IMR-90 (cell line): ENCODE measurements at regions not wholly inside any gene's neighbourhood (a gene's known extent, or its start where the extent isn't known, plus 50 kb on each side); places are given as distances from the start of the nearest gene placed in this dataset.

Experiments
- ATAC-seq: fragments of 200-7000 bp; cut with Tn5 transposase; 2 replicates; pipeline ENCODE4 v1.9.1; 2020; ENCODE audit warnings: low read depth, mild to moderate bottlenecking, moderate library complexity
- BruUV-seq: library from RNA; stranded (reverse); fragments of 400-500 nt; replicated peaks from 2 replicates; lab custom pipeline; 2021; lab: Mats Ljungman, UMichigan
- CTCF ChIA-PET: fragments of 300-600 bp; formaldehyde crosslinking; extraction: SDS; loops from one replicate; lab custom pipeline; 2021; ENCODE audit warnings: antibody characterized with exemption; lab: Yijun Ruan, JAX
- POLR2A ChIA-PET: fragments of 300-600 bp; sonication (Branson Sonifier 250); formaldehyde crosslinking; loops from one replicate; lab custom pipeline; 2022; ENCODE audit warnings: antibody characterized with exemption; ENCODE audit not compliant: unreplicated experiment; lab: Charles Lee
- DNase-seq: peaks from one replicate; pipeline ENCODE4 v3.0.0; 2013
- H2AFZ ChIP-seq: replicated peaks from 2 replicates; pipeline ENCODE3; 2013; ENCODE audit warnings: low read length, mild to moderate bottlenecking; ENCODE audit not compliant: poor library complexity
- H2AK5ac ChIP-seq: 2 replicates; pipeline ENCODE4 v1.6.1; 2013; ENCODE audit warnings: low read depth, low read length, inconsistent platforms
- H2AK9ac ChIP-seq: replicated peaks from 2 replicates; pipeline ENCODE3; 2013; ENCODE audit warnings: mild to moderate bottlenecking, low read depth, low read length, moderate library complexity; ENCODE audit not compliant: poor library complexity
- H2BK120ac ChIP-seq: 2 replicates; pipeline ENCODE4 v1.6.1; 2013; ENCODE audit warnings: low read depth, low read length, inconsistent platforms
- H2BK15ac ChIP-seq: 3 replicates; pipeline ENCODE4 v1.6.1; 2013; ENCODE audit warnings: low read depth, low read length, inconsistent platforms
- H2BK20ac ChIP-seq: 2 replicates; pipeline ENCODE4 v1.6.1; 2013; ENCODE audit warnings: low read depth, mild to moderate bottlenecking, inconsistent platforms, low read length, moderate library complexity
- H2BK5ac ChIP-seq: 2 replicates; pipeline ENCODE4 v1.6.1; 2013; ENCODE audit warnings: mild to moderate bottlenecking, low read depth, low read length, inconsistent platforms; ENCODE audit not compliant: poor library complexity, severe bottlenecking
- H3K14ac ChIP-seq: replicated peaks from 2 replicates; pipeline ENCODE4 v1.6.1; 2013; ENCODE audit warnings: low read depth, low read length, inconsistent platforms
- H3K18ac ChIP-seq: 2 replicates; pipeline ENCODE4 v1.6.1; 2013; ENCODE audit warnings: low read depth, low read length, control low read depth
- H3K23ac ChIP-seq: 2 replicates; pipeline ENCODE4 v1.6.1; 2013; ENCODE audit warnings: low read depth, low read length, inconsistent platforms
- H3K27ac ChIP-seq: 2 replicates; pipeline ENCODE4 v1.5.1; 2013; ENCODE audit warnings: mild to moderate bottlenecking, control low read depth, low read length; ENCODE audit not compliant: insufficient read depth
- H3K27me3 ChIP-seq: 2 replicates; pipeline ENCODE4 v1.6.1; 2013; ENCODE audit warnings: low read length; ENCODE audit not compliant: control insufficient read depth, insufficient read depth
- H3K36me3 ChIP-seq: 2 replicates; pipeline ENCODE4 v1.6.1; 2013; ENCODE audit warnings: low read length, mixed read lengths; ENCODE audit not compliant: control insufficient read depth, insufficient read depth
- H3K4ac ChIP-seq: 2 replicates; pipeline ENCODE4 v1.6.1; 2013; ENCODE audit warnings: low read depth, low read length, inconsistent platforms
- H3K4me1 ChIP-seq: 2 replicates; pipeline ENCODE4 v1.6.1; 2013; ENCODE audit warnings: low read length, mixed read lengths; ENCODE audit not compliant: control insufficient read depth, insufficient read depth
- H3K4me2 ChIP-seq: 2 replicates; pipeline ENCODE4 v1.6.1; 2013; ENCODE audit warnings: low read depth, mild to moderate bottlenecking, control low read depth, low read length, moderate library complexity
- H3K4me3 ChIP-seq: 2 replicates; pipeline ENCODE4 v1.5.1; 2013; ENCODE audit warnings: low read depth, mild to moderate bottlenecking, control low read depth, low read length, moderate library complexity; ENCODE audit not compliant: insufficient read depth
- H3K56ac ChIP-seq: 2 replicates; pipeline ENCODE4 v1.6.1; 2013; ENCODE audit warnings: low read length, inconsistent platforms; ENCODE audit not compliant: insufficient read depth; ENCODE audit errors: extremely low read depth
- H3K79me1 ChIP-seq, 2 experiments: 2 replicates each; pipeline ENCODE4 v1.6.1; 2013; ENCODE audit warnings: low read length in 2 of 2, inconsistent platforms in 1 of 2, low read depth in 1 of 2
- H3K9ac ChIP-seq: 2 replicates; pipeline ENCODE4 v1.6.1; 2013; ENCODE audit warnings: low read depth, low read length, control low read depth
- H3K9me1 ChIP-seq: 2 replicates; pipeline ENCODE4 v1.6.1; 2013; ENCODE audit warnings: low read length, inconsistent platforms; ENCODE audit not compliant: insufficient read depth
- H3K9me3 ChIP-seq: 2 replicates; pipeline ENCODE4 v1.6.1; 2013; ENCODE audit warnings: low read length; ENCODE audit not compliant: control insufficient read depth, insufficient read depth
- H4K20me1 ChIP-seq: 2 replicates; pipeline ENCODE4 v1.6.1; 2013; ENCODE audit warnings: low read length, inconsistent platforms; ENCODE audit not compliant: insufficient read depth
- H4K5ac ChIP-seq: 2 replicates; pipeline ENCODE4 v1.6.1; 2013; ENCODE audit warnings: mild to moderate bottlenecking, low read depth, low read length, control low read depth
- H4K8ac ChIP-seq, 2 experiments: 2 replicates each; pipeline ENCODE4 v1.6.1; 2013; ENCODE audit warnings: low read depth in 2 of 2, low read length in 2 of 2, control low read depth in 1 of 2, inconsistent platforms in 1 of 2
- H4K91ac ChIP-seq: 2 replicates; pipeline ENCODE4 v1.6.1; 2013; ENCODE audit warnings: low read depth, low read length, inconsistent platforms; ENCODE audit not compliant: insufficient read depth
- BHLHE40 ChIP-seq: fragments of 150-350 bp; IDR thresholded peaks from 2 replicates; pipeline ENCODE4 v1.6.1; 2016; ENCODE audit warnings: mild to moderate bottlenecking, low read depth, low read length
- CEBPB ChIP-seq: IDR thresholded peaks from 2 replicates; pipeline ENCODE4 v1.6.1; 2012; ENCODE audit warnings: low read depth, low read length, improper control_type of control experiment
- CHD1 ChIP-seq: IDR thresholded peaks from 2 replicates; pipeline ENCODE4 v1.6.1; 2012; ENCODE audit warnings: low read depth, low read length, improper control_type of control experiment
- CTCF ChIP-seq: conservative IDR thresholded peaks from 2 replicates; pipeline ENCODE4 v1.5.1; 2012; ENCODE audit warnings: mild to moderate bottlenecking, low read depth, low read length, improper control_type of control experiment
- ELK1 ChIP-seq: fragments of 150-350 bp; IDR thresholded peaks from 2 replicates; pipeline ENCODE4 v1.6.1; 2016; ENCODE audit warnings: low read depth, mild to moderate bottlenecking, low read length, moderate library complexity, borderline replicate concordance
- FOS ChIP-seq: fragments of 150-350 bp; IDR thresholded peaks from 2 replicates; pipeline ENCODE4 v1.6.1; 2016; ENCODE audit warnings: low read depth, low read length
- MAFK ChIP-seq: IDR thresholded peaks from 2 replicates; pipeline ENCODE4 v1.6.1; 2012; ENCODE audit warnings: low read depth, low read length, improper control_type of control experiment
- MAZ ChIP-seq: IDR thresholded peaks from 2 replicates; pipeline ENCODE4 v1.6.1; 2012; ENCODE audit warnings: low read depth, mild to moderate bottlenecking, low read length, improper control_type of control experiment, moderate library complexity, borderline replicate concordance
- MXI1 ChIP-seq: IDR thresholded peaks from 2 replicates; pipeline ENCODE4 v1.6.1; 2012; ENCODE audit warnings: low read depth, mild to moderate bottlenecking, low read length, moderate library complexity, borderline replicate concordance
- NFE2L2 ChIP-seq: fragments of 150-350 bp; IDR thresholded peaks from 2 replicates; pipeline ENCODE4 v1.6.1; 2016; ENCODE audit warnings: low read depth, mild to moderate bottlenecking, low read length
- RAD21 ChIP-seq: IDR thresholded peaks from 2 replicates; pipeline ENCODE4 v1.6.1; 2012; ENCODE audit warnings: low read length, improper control_type of control experiment
- RCOR1 ChIP-seq: IDR thresholded peaks from 2 replicates; pipeline ENCODE4 v1.6.1; 2012; ENCODE audit warnings: mild to moderate bottlenecking, low read length, improper control_type of control experiment; ENCODE audit not compliant: insufficient replicate concordance
- SMC3 ChIP-seq: fragments of 150-350 bp; IDR thresholded peaks from 2 replicates; pipeline ENCODE4 v1.6.1; 2016; ENCODE audit warnings: low read depth, mild to moderate bottlenecking, antibody characterized with exemption, low read length, moderate library complexity
- USF2 ChIP-seq: fragments of 150-350 bp; IDR thresholded peaks from 2 replicates; pipeline ENCODE4 v1.6.1; 2017; ENCODE audit warnings: mild to moderate bottlenecking, antibody characterized with exemption, low read length, low read depth
- dilution Hi-C: fragments of 300-500 bp; cut with HindIII; formaldehyde crosslinking; loops from one replicate; pipeline ENCODE4 v1.14.3; 2018; ENCODE audit warnings: low sequenced_read_pairs; ENCODE audit not compliant: unreplicated experiment
- in situ Hi-C: fragments of 300-500 bp; cut with MboI; formaldehyde crosslinking; loops from 3 replicates; pipeline ENCODE4 v1.14.3; 2019; ENCODE audit warnings: low sequenced_read_pairs, inconsistent platforms, mixed read lengths
- intact Hi-C: fragments of 100-400 bp; cut with micrococcal nuclease; formaldehyde crosslinking; loops from 2 replicates; pipeline ENCODE4 v1.10.0; 2022

- Histone ChIP-seq H3K9ac (no peak overlapping the region), H3K4ac (no peak overlapping the region), H2AK5ac (no peak overlapping the region), H2BK20ac (no peak overlapping the region), H2BK5ac (no peak overlapping the region), H3K9me3 (no peaks in the 10 kb centered on the region), H3K79me1 (no peaks in the 10 kb centered on the region), H2AFZ (no peak overlapping the region), H3K56ac (no peak overlapping the region), H3K4me3 (no peak overlapping the region), H2BK120ac (no peak overlapping the region), H4K5ac (no peak overlapping the region), H2BK15ac (no peak overlapping the region), H3K36me3 (no peaks in the 10 kb centered on the region), H4K20me1 (no peaks in the 10 kb centered on the region), H3K14ac (no peak overlapping the region), H3K18ac (no peak overlapping the region), H3K27me3 (no peaks in the 10 kb centered on the region), H2AK9ac (no peak overlapping the region), H3K9me1 (no peaks in the 10 kb centered on the region), H4K91ac (no peak overlapping the region), H3K23ac (no peak overlapping the region), H3K4me1 (no peaks in the 10 kb centered on the region), H4K8ac (no peak overlapping the region), H3K4me2 (no peak overlapping the region), H3K27ac (no peak overlapping the region)
- intact Hi-C loops: no loop called here
- ChIA-PET POLR2A (no interaction called here), CTCF (no interaction called here)
- dilution Hi-C loops: no loop called here
- ATAC-seq: no peak
- TF ChIP-seq USF2 (no peak), CEBPB (no peak), MAFK (no peak), BHLHE40 (no peak), RAD21 (no peak), ELK1 (no peak), RCOR1 (no peak), MXI1 (no peak), SMC3 (no peak), FOS (no peak), MAZ (no peak), NFE2L2 (no peak), CTCF (no peak), CHD1 (no peak)
- in situ Hi-C loops: no loop called here
- no peak for DNase-seq
- no TSS peak for BruUV-seq
These were observed 212.1 kb upstream of the POF1B start for GRCh38 chrX:85591536-85591935.
